GM12891 (cell line): ENCODE measurements at regions not wholly inside any gene's neighbourhood (a gene's known extent, or its start where the extent isn't known, plus 50 kb on each side); places are given as distances from the start of the nearest gene placed in this dataset.

Experiments
- POLR2A ChIP-seq: IDR thresholded peaks from 2 replicates; pipeline ENCODE4 v1.6.1; 2011; ENCODE audit warnings: low read depth, low read length, control low read depth
- POLR2AphosphoS5 ChIP-seq: IDR thresholded peaks from 2 replicates; pipeline ENCODE4 v1.6.1; 2011; ENCODE audit warnings: low read depth, low read length, control low read depth
- TAF1 ChIP-seq: IDR thresholded peaks from 2 replicates; pipeline ENCODE4 v1.6.1; 2011; ENCODE audit warnings: low read depth, low read length, control low read depth

DNA sequence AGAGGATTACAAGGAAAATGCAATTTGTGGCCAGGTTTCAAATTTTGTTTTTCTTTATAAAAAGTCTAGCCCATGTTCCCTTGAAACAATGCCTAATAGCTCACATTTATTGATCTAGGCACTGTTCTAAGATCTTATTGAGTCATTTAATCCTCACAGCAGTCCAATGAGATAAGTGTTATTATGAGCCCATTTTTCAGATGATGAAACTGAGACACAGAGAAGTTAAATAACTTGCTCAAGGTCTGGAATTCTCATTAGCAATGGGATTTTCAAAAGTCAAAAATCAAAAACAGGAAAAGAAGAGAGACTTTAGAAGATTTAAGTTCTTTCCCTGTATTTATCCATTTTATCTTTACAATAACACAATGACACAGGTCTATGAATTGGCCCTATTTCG is 90.0 kb upstream of the COL6A5 start:
- no peak for TF ChIP-seq POLR2A
- TF ChIP-seq TAF1, result no peak
- TF ChIP-seq POLR2AphosphoS5, result no peak
